Chondrocyte (in vitro differentiated cells): ENCODE measurements at regions not wholly inside any gene's neighbourhood (a gene's known extent, or its start where the extent isn't known, plus 50 kb on each side); places are given as distances from the start of the nearest gene placed in this dataset.

ENCODE experiments used
- DNase-seq: peaks from one replicate; pipeline ENCODE4 v3.0.0; 2021; ENCODE audit warnings: mixed read lengths, low spot score
- H3K27ac Mint-ChIP-seq: one replicate; pipeline ENCODE4 v1.8.0; 2021; ENCODE audit warnings: mild to moderate bottlenecking, moderate library complexity, mixed read lengths; ENCODE audit not compliant: unreplicated experiment
- H3K27me3 Mint-ChIP-seq: 2 replicates; pipeline ENCODE4 v1.8.0; 2021; ENCODE audit warnings: low read depth, mixed read lengths
- H3K36me3 Mint-ChIP-seq: 2 replicates; pipeline ENCODE4 v1.8.0; 2021; ENCODE audit warnings: low read depth, mixed read lengths
- H3K4me1 Mint-ChIP-seq: 2 replicates; pipeline ENCODE4 v1.8.0; 2021; ENCODE audit warnings: low read depth, mild to moderate bottlenecking, mixed read lengths
- H3K4me3 Mint-ChIP-seq: one replicate; pipeline ENCODE4 v1.8.0; 2021; ENCODE audit warnings: mild to moderate bottlenecking, moderate library complexity, mixed read lengths; ENCODE audit not compliant: unreplicated experiment
- H3K9me3 Mint-ChIP-seq: 2 replicates; pipeline ENCODE4 v1.8.0; 2021; ENCODE audit warnings: low read depth, mixed read lengths
- CTCF ChIP-seq: fragments of 200-600 bp; sonication (generic); IDR thresholded peaks from 2 replicates; pipeline ENCODE4 v1.5.0; 2021; ENCODE audit warnings: antibody characterized with exemption, mild to moderate bottlenecking, moderate library complexity

GRCh38 chr7:10192074-10192473, 781.6 kb upstream of the PHF14 start:
- no peaks in the 10 kb centered on the region for H3K36me3 Mint-ChIP-seq
- H3K4me3 Mint-ChIP-seq = no peak overlapping the region
- no peak overlapping the region for H3K27ac Mint-ChIP-seq
- no peak for TF ChIP-seq CTCF
- H3K4me1 Mint-ChIP-seq = peaks cover 6% of the 10 kb centered on the region
- no peaks in the 10 kb centered on the region for H3K27me3 Mint-ChIP-seq
- no peak for DNase-seq
- no peaks in the 10 kb centered on the region for H3K9me3 Mint-ChIP-seq

- DNase-seq = no peak
- Mint-ChIP-seq H3K9me3 (no peaks in the 10 kb centered on the region), H3K36me3 (no peaks in the 10 kb centered on the region), H3K27ac (no peak overlapping the region), H3K4me1 (peaks cover 32% of the 10 kb centered on the region), H3K27me3 (no peaks in the 10 kb centered on the region), H3K4me3 (no peak overlapping the region)
- no peak for TF ChIP-seq CTCF
These were observed 768.0 kb upstream of the PHF14 start for GRCh38 chr7:10205696-10206095.

GRCh38 chr7:10210000-10210399, 763.7 kb upstream of the PHF14 start:
- Mint-ChIP-seq H3K27ac (no peak overlapping the region), H3K9me3 (peaks cover 7% of the 10 kb centered on the region), H3K4me3 (no peak overlapping the region), H3K36me3 (peaks cover 4% of the 10 kb centered on the region), H3K27me3 (no peaks in the 10 kb centered on the region), H3K4me1 (peaks cover 37% of the 10 kb centered on the region)
- no peak for DNase-seq
- no peak for TF ChIP-seq CTCF

GRCh38 chr7:10211016-10211415, 762.7 kb upstream of the PHF14 start:
- peaks cover 28% of the 10 kb centered on the region for H3K4me1 Mint-ChIP-seq
- H3K4me3 Mint-ChIP-seq = no peak overlapping the region
- TF ChIP-seq CTCF = no peak
- no peak overlapping the region for H3K27ac Mint-ChIP-seq
- H3K27me3 Mint-ChIP-seq = no peaks in the 10 kb centered on the region
- H3K36me3 Mint-ChIP-seq = peaks cover 4% of the 10 kb centered on the region
- H3K9me3 Mint-ChIP-seq = peaks cover 7% of the 10 kb centered on the region
- no peak for DNase-seq

GRCh38 chr7:10211861-10212260, 761.8 kb upstream of the PHF14 start:
- DNase-seq = no peak
- Mint-ChIP-seq H3K9me3 (peaks cover 7% of the 10 kb centered on the region), H3K36me3 (peaks cover 4% of the 10 kb centered on the region), H3K27ac (no peak overlapping the region), H3K4me1 (peaks cover 20% of the 10 kb centered on the region), H3K27me3 (no peaks in the 10 kb centered on the region), H3K4me3 (no peak overlapping the region)
- no peak for TF ChIP-seq CTCF
